NCI-H69 (cell line): ENCODE measurements at regions not wholly inside any gene's neighbourhood (a gene's known extent, or its start where the extent isn't known, plus 50 kb on each side); places are given as distances from the start of the nearest gene placed in this dataset.
"Not testable (repeated sequence)": the region's sequence is repeated elsewhere in the genome, so short reads cannot be mapped to it uniquely, and the experiment has no call there.

Experiments
- DNase-seq: peaks from one replicate; lab custom pipeline; 2025; lab: John Stamatoyannopoulos, UW

- no peak for DNase-seq
Measured at GRCh38 chr2:156933645-156934225, 323.8 kb upstream of the GALNT5 start.

GRCh38 chr2:156935616-156936015 is 321.9 kb upstream of the GALNT5 start:
- DNase-seq: peak; percentile 45

- no peak for DNase-seq
Measured at GRCh38 chr2:156937430-156937829, 320.1 kb upstream of the GALNT5 start.

GRCh38 chr2:156944871-156945270 is 312.6 kb upstream of the GALNT5 start:
- no peak for DNase-seq

GRCh38 chr2:156947261-156947660 is 310.2 kb upstream of the GALNT5 start:
- DNase-seq: no peak

- DNase-seq: no peak
Measured at GRCh38 chr2:156955701-156956100, 301.8 kb upstream of the GALNT5 start.

- DNase-seq: no peak
Measured at GRCh38 chr2:156956161-156956560, 301.3 kb upstream of the GALNT5 start.

GRCh38 chr2:156958374-156958773 is 299.1 kb upstream of the GALNT5 start:
- DNase-seq: no peak

GRCh38 chr2:156959481-156959880 is 298.0 kb upstream of the GALNT5 start:
- no peak for DNase-seq

- no peak for DNase-seq
Measured at GRCh38 chr2:156982615-156983014, 274.9 kb upstream of the GALNT5 start.

GRCh38 chr2:156986339-156986988 is 271.0 kb upstream of the GALNT5 start:
- no peak for DNase-seq

GRCh38 chr2:156999661-157000060 is 257.8 kb upstream of the GALNT5 start:
- peak; percentile 27 for DNase-seq

- no peak for DNase-seq
Measured at GRCh38 chr2:157004789-157005188, 252.7 kb upstream of the GALNT5 start.

- DNase-seq: no peak
Measured at GRCh38 chr2:157015015-157015575, 242.4 kb upstream of the GALNT5 start.

GRCh38 chr2:157023264-157023663 is 234.2 kb upstream of the GALNT5 start:
- not testable (repeated sequence) for DNase-seq

- no peak for DNase-seq
Measured at GRCh38 chr2:157024129-157024528, 233.4 kb upstream of the GALNT5 start.

- DNase-seq: no peak
Measured at GRCh38 chr2:157032017-157032416, 225.5 kb upstream of the GALNT5 start.

GRCh38 chr2:157036726-157037125 is 220.8 kb upstream of the GALNT5 start:
- no peak for DNase-seq

GRCh38 chr2:157043786-157044185 is 213.7 kb upstream of the GALNT5 start:
- DNase-seq: no peak

GRCh38 chr2:157046396-157046795 is 211.1 kb upstream of the GALNT5 start:
- no peak for DNase-seq

GRCh38 chr2:157052685-157053224 is 204.8 kb upstream of the GALNT5 start:
- DNase-seq: no peak

GRCh38 chr2:157053876-157054275 is 203.6 kb upstream of the GALNT5 start:
- DNase-seq: no peak

GRCh38 chr2:157055660-157056199 is 201.8 kb upstream of the GALNT5 start:
- DNase-seq: peak; percentile 14
